GM23338 (cell line): ENCODE measurements at regions not wholly inside any gene's neighbourhood (a gene's known extent, or its start where the extent isn't known, plus 50 kb on each side); places are given as distances from the start of the nearest gene placed in this dataset.

Source experiments
- CREB1 ChIP-seq: fragments of 250-450 bp; sonication (Bioruptor Pico); IDR thresholded peaks from 2 replicates; pipeline ENCODE4 v1.5.0; 2020; ENCODE audit warnings: low read depth, mild to moderate bottlenecking, moderate library complexity
- EZH2 ChIP-seq: fragments of 200-600 bp; sonication (generic); IDR thresholded peaks from one replicate; pipeline ENCODE4 v1.8.0; 2017; ENCODE audit warnings: antibody characterized with exemption, mild to moderate bottlenecking, low read depth; ENCODE audit not compliant: unreplicated experiment
- EZH2phosphoT487 ChIP-seq: fragments of 200-600 bp; sonication (generic); IDR thresholded peaks from one replicate; pipeline ENCODE4 v1.8.1; 2018; ENCODE audit warnings: antibody characterized with exemption; ENCODE audit not compliant: unreplicated experiment
- JUNB ChIP-seq: IDR thresholded peaks from one replicate; pipeline ENCODE4 v1.6.1; 2016; ENCODE audit warnings: antibody characterized with exemption; ENCODE audit not compliant: unreplicated experiment
- POLR2AphosphoS5 ChIP-seq: IDR thresholded peaks from 2 replicates; pipeline ENCODE4 v1.6.1; 2016; ENCODE audit warnings: antibody characterized with exemption, low read depth
- STAT1 ChIP-seq: IDR thresholded peaks from one replicate; pipeline ENCODE4 v1.6.1; 2016; ENCODE audit warnings: antibody characterized with exemption; ENCODE audit not compliant: unreplicated experiment
- ZNF331 ChIP-seq: fragments of 250-450 bp; sonication (Bioruptor Pico); IDR thresholded peaks from 2 replicates; pipeline ENCODE4 v1.5.0; 2020; ENCODE audit warnings: low read depth, mild to moderate bottlenecking, moderate library complexity
- TF ChIP-seq, protein P1 (sequence below), 2 experiments: fragments of 200-600 bp in 1 of 2; sonication (generic) in 1 of 2; conservative IDR thresholded peaks; 2 replicates each; pipeline versions ENCODE4 v1.5.1 to v1.6.1; 2016 to 2017; ENCODE audit warnings: antibody characterized with exemption in 2 of 2, low read depth in 2 of 2, mild to moderate bottlenecking in 2 of 2, moderate library complexity in 1 of 2
- TF ChIP-seq, protein P2 (sequence below): IDR thresholded peaks from one replicate; pipeline ENCODE4 v1.6.1; 2018; ENCODE audit warnings: antibody characterized with exemption; ENCODE audit not compliant: unreplicated experiment
- TF ChIP-seq, protein P3 (sequence below): fragments of 250-450 bp; sonication (Bioruptor Pico); IDR thresholded peaks from 2 replicates; pipeline ENCODE4 v1.5.0; 2020; ENCODE audit warnings: mild to moderate bottlenecking, moderate library complexity

DNA sequence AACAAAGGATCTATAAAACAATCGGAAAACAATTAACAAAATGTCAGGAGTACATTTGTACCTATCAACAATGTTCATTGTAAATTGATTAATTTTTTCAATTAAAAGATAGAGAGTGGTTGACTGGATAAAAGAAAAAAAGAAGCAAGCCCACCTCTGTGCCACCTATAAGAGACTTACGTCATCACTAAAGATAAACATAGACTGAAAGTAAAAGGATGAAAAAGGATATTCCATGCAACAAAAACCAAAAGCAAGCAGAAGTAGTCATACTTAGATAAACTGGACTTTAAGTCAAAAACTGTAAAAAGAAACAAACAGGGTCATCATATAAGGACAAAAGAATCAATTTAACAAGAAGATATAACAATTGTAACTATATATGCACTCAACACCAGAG is 197.4 kb downstream of the RASEF start:
- TF ChIP-seq, protein P1, sequence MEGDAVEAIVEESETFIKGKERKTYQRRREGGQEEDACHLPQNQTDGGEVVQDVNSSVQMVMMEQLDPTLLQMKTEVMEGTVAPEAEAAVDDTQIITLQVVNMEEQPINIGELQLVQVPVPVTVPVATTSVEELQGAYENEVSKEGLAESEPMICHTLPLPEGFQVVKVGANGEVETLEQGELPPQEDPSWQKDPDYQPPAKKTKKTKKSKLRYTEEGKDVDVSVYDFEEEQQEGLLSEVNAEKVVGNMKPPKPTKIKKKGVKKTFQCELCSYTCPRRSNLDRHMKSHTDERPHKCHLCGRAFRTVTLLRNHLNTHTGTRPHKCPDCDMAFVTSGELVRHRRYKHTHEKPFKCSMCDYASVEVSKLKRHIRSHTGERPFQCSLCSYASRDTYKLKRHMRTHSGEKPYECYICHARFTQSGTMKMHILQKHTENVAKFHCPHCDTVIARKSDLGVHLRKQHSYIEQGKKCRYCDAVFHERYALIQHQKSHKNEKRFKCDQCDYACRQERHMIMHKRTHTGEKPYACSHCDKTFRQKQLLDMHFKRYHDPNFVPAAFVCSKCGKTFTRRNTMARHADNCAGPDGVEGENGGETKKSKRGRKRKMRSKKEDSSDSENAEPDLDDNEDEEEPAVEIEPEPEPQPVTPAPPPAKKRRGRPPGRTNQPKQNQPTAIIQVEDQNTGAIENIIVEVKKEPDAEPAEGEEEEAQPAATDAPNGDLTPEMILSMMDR (conservative IDR thresholded peaks at IDR 0.05; ENCODE audit: low read depth in 2 of 2): no peak
- TF ChIP-seq, protein P2, sequence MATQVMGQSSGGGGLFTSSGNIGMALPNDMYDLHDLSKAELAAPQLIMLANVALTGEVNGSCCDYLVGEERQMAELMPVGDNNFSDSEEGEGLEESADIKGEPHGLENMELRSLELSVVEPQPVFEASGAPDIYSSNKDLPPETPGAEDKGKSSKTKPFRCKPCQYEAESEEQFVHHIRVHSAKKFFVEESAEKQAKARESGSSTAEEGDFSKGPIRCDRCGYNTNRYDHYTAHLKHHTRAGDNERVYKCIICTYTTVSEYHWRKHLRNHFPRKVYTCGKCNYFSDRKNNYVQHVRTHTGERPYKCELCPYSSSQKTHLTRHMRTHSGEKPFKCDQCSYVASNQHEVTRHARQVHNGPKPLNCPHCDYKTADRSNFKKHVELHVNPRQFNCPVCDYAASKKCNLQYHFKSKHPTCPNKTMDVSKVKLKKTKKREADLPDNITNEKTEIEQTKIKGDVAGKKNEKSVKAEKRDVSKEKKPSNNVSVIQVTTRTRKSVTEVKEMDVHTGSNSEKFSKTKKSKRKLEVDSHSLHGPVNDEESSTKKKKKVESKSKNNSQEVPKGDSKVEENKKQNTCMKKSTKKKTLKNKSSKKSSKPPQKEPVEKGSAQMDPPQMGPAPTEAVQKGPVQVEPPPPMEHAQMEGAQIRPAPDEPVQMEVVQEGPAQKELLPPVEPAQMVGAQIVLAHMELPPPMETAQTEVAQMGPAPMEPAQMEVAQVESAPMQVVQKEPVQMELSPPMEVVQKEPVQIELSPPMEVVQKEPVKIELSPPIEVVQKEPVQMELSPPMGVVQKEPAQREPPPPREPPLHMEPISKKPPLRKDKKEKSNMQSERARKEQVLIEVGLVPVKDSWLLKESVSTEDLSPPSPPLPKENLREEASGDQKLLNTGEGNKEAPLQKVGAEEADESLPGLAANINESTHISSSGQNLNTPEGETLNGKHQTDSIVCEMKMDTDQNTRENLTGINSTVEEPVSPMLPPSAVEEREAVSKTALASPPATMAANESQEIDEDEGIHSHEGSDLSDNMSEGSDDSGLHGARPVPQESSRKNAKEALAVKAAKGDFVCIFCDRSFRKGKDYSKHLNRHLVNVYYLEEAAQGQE: no peak
- TF ChIP-seq, protein P3, sequence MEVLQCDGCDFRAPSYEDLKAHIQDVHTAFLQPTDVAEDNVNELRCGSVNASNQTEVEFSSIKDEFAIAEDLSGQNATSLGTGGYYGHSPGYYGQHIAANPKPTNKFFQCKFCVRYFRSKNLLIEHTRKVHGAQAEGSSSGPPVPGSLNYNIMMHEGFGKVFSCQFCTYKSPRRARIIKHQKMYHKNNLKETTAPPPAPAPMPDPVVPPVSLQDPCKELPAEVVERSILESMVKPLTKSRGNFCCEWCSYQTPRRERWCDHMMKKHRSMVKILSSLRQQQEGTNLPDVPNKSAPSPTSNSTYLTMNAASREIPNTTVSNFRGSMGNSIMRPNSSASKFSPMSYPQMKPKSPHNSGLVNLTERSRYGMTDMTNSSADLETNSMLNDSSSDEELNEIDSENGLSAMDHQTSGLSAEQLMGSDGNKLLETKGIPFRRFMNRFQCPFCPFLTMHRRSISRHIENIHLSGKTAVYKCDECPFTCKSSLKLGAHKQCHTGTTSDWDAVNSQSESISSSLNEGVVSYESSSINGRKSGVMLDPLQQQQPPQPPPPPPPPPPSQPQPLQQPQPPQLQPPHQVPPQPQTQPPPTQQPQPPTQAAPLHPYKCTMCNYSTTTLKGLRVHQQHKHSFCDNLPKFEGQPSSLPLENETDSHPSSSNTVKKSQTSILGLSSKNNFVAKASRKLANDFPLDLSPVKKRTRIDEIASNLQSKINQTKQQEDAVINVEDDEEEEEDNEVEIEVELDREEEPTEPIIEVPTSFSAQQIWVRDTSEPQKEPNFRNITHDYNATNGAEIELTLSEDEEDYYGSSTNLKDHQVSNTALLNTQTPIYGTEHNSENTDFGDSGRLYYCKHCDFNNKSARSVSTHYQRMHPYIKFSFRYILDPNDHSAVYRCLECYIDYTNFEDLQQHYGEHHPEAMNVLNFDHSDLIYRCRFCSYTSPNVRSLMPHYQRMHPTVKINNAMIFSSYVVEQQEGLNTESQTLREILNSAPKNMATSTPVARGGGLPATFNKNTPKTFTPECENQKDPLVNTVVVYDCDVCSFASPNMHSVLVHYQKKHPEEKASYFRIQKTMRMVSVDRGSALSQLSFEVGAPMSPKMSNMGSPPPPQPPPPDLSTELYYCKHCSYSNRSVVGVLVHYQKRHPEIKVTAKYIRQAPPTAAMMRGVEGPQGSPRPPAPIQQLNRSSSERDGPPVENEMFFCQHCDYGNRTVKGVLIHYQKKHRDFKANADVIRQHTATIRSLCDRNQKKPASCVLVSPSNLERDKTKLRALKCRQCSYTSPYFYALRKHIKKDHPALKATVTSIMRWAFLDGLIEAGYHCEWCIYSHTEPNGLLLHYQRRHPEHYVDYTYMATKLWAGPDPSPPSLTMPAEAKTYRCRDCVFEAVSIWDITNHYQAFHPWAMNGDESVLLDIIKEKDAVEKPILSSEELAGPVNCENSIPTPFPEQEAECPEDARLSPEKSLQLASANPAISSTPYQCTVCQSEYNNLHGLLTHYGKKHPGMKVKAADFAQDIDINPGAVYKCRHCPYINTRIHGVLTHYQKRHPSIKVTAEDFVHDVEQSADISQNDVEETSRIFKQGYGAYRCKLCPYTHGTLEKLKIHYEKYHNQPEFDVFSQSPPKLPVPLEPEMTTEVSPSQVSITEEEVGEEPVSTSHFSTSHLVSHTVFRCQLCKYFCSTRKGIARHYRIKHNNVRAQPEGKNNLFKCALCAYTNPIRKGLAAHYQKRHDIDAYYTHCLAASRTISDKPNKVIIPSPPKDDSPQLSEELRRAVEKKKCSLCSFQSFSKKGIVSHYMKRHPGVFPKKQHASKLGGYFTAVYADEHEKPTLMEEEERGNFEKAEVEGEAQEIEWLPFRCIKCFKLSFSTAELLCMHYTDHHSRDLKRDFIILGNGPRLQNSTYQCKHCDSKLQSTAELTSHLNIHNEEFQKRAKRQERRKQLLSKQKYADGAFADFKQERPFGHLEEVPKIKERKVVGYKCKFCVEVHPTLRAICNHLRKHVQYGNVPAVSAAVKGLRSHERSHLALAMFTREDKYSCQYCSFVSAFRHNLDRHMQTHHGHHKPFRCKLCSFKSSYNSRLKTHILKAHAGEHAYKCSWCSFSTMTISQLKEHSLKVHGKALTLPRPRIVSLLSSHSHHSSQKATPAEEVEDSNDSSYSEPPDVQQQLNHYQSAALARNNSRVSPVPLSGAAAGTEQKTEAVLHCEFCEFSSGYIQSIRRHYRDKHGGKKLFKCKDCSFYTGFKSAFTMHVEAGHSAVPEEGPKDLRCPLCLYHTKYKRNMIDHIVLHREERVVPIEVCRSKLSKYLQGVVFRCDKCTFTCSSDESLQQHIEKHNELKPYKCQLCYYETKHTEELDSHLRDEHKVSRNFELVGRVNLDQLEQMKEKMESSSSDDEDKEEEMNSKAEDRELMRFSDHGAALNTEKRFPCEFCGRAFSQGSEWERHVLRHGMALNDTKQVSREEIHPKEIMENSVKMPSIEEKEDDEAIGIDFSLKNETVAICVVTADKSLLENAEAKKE: no peak
- no peak for TF ChIP-seq POLR2AphosphoS5
- no peak for TF ChIP-seq ZNF331 (CRISPR knock-in tag)
- TF ChIP-seq CREB1: no peak
- no peak for TF ChIP-seq STAT1
- TF ChIP-seq JUNB: no peak
- TF ChIP-seq EZH2: no peak
- TF ChIP-seq EZH2phosphoT487: no peak
